ENCODE measurements at regions not wholly inside any gene's neighbourhood (a gene's known extent, or its start where the extent isn't known, plus 50 kb on each side); places are given as distances from the start of the nearest gene placed in this dataset.

DNA sequence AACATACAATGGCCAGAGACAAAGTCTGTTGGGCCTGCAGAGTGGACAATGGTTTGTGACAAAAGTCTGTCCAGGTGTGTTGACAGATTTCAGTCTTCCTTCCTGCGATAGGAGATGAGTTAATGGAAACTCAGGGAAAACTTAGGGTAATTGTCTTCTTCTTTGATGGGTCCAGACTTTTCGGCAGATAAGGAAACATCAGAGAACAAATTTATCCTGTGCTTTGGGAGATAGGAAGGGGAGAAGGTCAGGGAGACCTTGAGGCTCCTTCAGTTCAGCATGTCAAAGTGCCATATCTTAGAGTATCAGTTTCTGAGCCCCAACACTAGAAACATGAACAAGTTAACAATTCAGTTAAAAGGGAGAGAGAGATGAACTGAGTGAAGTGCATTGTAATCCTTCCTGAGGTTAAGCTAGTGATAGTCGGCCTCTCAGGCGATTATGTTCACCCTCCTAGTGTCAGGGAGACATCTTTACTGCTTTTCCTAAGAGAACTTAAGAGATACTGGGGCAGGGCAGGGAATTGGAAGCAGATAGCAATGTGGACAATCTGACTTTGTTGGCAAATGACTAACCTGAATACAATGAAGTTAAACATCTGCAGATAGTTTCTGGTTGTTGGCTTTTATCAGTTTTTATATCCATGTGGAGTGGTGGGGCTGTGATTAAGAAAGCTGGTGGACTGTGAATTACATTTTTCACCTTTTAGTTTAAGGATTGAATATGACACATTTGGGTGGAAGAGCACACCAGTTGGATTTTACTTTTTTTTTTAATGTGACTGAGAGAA, 248.8 kb upstream of the FN1 start:
- no peak for FAIRE-seq

DNA sequence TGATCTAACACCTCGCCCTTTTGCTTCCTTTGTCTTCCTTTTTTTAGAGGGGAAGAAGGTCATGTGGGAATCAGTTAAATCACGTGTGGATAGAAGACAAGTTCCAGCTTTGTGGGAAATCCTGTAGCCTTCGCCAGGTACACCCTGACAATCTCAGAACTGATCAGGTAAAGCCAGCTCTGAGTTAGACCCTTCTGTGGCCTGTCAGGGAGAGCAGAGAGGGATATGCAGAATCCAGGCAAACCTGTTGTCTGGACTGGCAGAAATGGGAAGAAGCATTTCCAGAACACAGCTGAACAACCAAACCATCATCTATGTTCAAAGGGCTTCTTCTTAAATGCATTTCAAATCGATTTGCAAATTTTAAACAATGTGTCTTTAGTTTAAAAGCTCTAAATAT, 247.4 kb upstream of the FN1 start:
- no peak for FAIRE-seq

DNA sequence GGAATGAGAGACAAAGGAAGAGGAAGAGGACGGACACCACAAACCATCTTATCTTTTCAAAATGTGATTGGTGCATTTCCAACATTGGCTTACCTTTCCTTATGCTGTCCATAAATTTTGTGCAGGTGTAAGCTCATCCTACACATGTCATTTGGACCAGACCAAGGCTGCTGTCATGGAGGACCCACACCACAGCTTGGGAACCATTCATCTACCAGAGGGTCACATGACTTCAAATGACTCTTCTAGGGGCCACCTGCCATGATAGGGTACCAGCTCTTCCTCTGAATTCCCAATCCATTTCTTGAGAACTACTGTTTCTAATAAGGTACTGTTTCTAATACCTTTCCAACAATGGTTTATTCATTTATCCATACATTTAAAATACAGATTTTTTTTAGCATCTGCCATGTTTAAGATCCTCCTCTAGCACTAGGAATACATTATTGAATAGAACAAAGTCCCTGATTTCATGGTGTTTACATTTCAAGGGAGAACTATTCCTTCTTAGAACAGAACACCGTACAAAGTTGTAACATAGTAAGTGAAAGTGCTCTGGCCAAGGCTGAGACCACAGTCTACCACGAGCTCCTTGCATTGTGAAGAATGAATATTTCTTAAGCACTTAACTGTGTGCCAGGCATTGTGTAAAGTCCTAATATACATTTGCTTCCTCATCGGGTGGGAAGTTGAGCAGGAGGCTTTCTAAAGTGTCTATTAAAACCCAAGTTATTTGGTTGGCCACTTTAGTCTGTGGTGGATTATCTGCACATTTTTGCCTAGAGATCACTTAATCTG, 246.1 kb upstream of the FN1 start:
- FAIRE-seq: no peak

DNA sequence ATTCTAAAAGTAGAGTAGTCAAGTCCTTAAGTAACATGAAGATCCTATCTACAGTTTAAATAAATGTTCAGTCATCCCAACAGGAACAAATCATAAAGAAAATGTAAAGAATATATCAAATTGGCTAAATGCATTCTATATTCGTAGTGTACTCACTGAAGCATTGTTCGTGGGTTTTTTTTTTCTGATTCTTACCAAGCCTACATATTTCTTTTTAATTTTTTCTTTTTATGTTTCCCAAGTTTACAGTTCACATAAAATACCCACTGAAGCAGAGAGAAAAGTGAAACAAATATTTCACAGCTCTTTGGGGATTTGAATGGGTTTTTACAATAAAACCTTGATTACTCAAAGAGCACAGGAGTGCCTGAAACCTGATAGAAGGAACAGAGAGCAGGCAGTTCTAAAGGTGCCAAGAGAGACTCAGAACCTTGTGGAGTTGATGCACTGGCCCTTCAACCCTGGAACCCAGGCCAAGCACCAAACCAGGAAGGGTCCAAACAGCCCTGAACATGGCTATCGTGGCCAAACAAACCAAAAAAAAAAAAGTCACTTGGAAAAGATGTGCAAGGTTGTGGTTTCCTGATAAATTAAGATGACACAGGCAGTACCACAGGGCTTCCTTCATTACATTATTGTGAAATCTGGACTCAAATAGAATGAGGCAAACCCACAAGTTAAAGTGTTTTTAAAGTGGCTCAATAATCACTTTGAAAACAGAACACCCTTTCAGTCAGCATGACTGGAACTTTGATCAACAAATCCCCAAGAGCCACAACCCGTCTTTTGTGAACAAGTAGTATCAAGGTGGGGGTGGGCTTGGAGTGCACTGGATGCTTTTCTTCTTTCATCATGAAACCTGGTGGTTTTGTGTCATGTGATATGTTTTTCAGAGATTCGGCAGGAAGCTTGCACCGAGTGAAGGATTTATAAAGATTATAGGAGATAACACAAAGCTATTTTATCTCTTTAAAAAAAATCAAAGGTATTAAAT, 245.0 kb upstream of the FN1 start:
- FAIRE-seq: no peak

DNA sequence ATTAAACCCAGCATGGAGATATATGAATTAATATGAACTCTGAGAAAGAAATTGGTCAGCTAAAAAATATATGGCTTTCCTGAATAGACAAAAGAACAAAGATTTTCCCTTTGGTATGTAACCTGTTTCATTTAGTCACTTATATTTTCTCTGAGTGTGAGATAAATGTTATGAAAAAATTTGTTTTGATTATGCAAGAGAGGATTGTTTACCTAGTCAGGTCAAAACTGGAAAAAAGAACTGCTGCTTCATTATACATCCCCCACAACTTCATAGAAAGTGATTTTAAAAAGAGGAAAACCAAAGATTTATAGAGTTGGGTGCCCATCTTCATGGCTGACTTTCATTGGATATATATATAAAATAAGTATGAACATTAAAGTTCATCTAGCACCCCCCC, 242.2 kb upstream of the FN1 start:
- no peak for FAIRE-seq

DNA sequence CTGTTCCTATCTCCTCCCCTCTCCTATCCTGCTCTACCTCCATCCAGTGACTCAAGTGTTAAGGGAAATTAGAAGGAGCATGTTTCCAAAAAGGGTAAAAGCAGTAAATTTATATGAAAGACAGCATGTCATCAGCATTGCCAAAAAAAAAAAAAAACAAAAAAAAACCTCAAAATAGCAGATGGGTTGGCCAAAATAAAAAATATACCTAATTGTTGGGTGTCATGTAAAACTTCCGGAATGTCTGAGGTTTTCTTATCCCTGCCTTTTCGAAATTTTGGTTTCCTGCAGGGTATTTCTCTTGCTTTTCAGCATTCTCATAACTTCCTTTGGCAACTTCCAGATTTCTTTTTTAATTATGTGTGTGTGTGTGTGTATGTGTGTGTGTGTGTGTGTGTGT, 241.6 kb upstream of the FN1 start:
- FAIRE-seq: no peak

DNA sequence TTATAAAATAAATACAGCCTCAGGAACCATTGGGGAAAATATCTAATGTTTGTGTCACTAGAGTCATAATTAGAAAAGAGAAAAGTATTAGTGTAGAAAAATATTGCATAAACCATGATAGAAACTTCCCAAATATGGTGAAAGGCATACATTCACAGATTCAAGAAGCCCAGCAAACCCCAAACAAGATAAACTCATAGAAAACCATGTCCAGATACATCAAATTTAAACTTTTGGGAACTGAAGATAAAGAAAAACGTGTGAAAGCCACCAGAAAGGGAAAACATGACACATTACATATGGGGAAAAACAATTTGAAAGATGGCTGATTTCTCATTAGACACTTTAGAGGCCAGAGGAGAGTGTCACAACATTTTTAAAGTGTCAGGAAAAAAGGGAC, 236.5 kb upstream of the FN1 start:
- FAIRE-seq: no peak

DNA sequence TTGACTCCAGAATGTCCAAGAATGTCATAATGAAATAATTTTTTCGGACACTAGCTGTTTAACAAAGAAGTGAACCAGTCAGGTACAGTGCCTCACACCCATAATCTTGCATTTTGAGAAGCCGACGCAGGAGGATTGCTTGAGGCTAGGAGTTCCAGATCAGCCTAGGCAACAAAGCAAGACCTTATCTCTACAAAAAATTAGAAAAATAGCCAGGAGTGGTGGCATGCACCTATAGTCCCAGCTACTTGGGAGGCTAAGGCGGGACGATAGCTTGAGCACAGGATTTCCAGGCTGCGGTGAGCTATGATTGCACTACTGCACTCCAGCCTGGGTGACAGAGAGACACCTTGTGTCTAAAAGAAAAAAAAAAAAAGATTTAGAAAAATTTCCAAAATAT, 235.8 kb upstream of the FN1 start:
- no peak for FAIRE-seq

DNA sequence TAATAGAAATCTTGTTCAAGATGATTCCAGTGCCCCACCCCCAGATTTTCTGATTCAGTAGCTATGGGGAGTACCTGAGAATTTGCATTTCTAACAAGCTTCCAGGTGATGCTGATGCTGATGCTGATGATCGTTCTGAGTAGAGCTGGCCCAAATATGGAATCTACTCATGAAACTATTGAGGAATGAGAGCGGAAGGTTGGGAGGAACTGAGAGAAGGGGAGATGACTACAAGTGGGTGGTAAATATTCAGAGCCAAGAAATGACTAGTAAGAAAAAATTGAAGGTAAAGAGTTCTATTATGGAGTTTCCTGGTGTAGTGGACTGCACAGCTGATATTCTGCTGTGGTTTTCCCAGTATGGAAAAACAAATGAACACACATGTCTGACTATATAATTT, 235.4 kb upstream of the FN1 start:
- no peak for FAIRE-seq

DNA sequence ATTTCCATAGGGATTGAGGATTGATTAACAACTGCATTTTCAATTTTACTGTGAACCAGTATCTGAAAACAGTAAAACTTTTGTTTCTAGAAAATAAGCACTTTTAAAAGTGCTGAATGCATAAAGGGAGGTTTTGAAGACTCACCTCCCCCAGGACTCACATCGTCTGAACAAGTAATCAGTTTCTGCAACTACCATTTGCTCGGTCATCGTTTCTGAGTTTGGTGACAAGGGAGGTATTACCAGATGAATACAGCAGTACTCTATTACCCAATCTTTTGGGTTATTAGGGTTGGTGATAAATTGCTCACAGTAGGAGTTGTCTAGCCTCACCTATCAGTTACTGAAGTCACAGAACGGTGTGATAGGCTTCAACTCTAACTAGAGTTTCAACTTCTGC, 234.5 kb upstream of the FN1 start:
- FAIRE-seq: no peak

DNA sequence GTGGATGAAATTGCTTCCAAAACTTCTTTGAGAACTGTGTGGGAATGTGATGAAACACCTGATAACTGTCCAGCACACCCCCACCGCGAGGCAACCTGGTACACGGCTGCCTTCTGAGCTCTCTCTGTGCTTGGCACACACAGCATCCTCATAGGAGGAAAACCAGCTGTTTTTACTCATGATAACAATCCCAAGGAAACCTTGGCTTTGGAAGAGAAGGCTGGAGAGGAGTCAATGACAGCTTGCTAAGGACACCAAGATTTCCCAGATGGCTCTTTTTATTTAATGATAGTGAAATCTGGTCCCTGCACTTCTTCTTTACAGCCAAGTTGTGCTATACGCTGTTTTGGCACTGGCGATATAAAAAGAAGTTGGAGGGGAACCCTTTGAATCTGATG, 232.5 kb upstream of the FN1 start:
- FAIRE-seq: no peak

DNA sequence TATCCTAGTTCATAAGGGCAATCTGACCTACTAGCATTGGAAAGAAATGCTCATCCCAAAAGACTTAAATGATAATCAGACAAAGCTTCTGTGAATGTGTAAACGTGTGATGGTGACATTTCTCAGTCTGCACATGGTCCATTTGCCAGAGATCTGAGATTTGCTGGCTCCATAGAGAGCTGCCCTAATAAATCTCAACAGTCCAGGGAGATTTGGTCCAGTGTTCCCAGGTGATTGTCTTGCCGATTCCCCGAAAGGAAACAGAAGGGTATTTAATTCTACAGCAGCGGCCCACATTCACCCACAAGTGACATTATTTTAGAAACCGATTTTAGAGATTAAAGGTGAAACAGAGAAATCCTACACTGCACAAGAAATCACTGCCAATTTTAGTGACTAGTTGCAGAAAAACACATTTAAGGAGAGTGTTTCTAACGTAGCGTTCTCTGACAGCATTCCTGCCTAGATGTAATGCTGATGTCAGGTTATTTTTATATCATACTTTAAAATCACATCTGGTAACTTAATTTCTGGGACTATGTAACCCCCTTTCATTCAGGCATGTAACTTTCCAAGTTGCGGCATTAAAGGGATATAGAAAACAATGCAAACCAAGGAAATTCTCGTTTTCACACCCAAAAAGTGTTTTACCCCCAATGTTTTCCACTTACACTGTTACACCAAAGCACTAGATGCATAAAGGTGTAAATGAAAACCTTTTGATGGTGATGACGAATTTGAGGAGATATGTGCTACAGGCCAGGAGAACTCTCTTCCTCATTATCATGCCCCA, 231.9 kb upstream of the FN1 start:
- FAIRE-seq: no peak

DNA sequence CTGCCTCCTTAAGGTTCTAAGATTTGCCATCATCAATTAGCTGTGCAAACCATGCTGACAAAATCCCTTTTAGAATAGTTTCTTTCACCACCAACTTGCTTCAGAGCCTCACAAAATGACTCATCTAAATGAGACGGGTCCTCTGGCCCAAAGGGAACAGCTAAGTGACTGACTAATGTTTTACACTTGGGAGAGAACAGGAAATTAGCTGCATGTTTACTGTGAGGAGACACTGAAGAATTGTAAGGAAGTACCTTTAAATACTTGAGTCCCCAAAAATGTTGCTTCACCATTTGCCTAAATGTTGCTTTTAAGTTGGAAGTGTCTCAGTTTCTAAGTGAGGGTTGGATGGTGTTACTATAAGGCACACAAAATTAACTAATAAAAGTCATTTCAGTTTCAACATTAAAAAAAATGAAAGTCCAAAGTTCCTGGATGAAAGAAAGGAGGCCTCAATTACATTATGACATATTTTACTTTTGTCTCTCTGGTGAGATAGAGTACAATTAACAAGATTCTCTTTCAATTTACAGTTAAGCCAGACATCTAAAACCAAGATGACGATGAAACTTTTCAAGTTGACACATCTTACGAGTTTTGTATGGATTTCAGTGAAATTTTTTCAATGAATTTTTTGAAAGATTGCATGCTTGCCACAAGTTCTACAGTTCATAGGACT, 229.1 kb upstream of the FN1 start:
- FAIRE-seq: no peak

DNA sequence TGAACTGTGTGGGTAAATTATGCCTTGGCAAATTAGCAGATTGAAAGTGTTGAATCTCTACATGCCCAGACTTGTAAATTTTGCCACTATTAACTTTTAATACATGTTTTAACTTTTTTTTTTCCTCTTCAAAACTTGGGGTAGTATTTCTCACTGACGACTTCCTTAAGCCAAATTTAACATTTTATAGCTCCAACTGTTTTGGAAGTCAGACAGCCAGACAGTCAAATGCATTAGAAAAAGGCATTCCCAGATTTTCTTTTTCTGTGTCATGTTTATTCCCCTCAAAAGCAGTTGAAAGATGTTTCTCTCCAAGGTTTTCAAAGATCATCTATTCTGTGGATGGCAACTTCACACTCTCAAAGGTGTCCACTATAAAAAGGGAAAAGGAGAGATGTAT, 226.8 kb upstream of the FN1 start:
- FAIRE-seq: no peak

DNA sequence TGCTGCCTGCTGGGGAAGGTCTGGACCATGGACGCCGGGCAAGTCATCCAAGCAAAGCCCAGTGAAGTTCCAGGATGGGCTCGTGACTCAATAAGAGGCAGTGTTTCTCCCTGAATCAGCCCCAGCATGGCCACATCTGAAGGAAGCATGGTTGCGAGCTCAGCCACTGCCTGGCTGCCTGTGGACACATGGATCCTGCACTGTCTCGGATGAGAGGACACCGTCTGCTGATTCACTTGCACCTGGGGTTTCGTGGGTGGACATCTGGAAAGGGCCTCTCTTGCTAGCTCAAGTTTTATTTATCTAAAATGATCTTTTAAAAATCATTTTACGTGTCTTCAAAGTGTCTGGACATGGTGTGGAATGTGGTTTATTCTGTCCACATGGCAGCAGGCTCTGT, 224.8 kb upstream of the FN1 start:
- FAIRE-seq: no peak

DNA sequence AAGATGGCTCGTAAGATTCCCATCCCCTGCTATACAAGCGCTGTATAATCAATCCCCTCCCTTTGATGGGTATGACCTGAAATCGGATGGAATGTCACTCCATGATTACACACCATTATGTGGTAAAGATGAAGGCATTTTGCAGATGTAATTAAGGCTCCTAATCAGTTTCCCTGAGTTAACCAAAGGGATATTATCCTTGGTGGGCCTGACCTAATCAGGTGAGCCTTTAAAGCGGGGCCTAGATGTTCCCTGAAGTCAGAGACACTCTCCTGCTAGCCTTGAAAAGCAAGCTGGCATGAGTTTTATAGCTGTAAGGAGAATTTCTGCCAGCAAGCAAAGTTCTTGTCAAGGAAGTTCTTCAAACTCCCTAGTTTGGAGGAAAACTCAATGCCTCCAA, 223.8 kb upstream of the FN1 start:
- FAIRE-seq: no peak

DNA sequence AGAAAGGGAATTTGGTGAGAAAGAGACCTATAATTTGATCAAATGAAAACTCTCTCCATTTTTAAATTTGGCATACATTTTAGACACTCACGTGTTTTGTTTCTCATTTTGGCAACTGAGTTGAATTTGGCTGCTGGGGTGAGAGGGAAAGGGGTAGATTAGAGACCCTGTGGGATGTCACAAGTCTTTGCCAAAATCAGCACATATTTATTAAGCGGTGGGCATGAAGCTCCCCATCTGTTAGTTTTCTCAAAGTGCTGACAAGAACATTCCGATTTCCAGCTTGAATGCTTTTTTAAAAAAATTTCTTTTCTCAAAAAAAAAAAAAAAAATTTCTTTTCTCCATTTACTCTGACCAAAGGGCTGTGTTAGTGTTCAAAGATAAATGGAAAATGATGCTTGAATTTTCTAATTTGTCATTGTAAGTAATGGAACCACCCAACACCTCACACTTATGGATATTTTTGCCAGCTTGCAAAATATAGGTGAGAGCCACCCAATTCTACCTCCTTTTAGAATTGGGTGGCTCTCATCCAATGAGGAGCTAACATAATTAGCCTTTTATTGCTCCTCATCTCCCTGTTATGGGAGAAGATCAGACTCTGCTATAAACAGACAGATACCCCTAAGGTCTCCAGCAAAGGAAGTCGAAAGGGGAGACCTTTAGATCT, 222.9 kb upstream of the FN1 start:
- FAIRE-seq: no peak

DNA sequence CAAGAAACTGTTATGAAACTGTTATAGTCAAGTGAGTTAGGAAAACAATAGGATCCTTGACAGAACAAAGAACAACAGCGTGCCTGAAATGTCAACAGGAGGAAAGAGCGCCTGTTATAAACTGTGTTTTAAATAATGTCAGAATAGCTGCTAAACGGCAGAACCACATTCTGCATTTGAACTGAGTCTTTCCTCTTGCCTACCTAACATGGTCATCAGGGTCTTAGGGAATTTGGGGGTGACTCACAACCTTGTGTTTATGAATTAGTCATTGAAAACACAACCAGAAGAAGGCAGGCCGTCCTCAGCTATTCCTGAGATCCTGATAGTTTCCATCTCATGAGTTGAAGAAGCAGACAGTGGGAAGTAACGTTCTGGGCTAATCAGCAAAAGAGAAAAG, 222.0 kb upstream of the FN1 start:
- FAIRE-seq: no peak

DNA sequence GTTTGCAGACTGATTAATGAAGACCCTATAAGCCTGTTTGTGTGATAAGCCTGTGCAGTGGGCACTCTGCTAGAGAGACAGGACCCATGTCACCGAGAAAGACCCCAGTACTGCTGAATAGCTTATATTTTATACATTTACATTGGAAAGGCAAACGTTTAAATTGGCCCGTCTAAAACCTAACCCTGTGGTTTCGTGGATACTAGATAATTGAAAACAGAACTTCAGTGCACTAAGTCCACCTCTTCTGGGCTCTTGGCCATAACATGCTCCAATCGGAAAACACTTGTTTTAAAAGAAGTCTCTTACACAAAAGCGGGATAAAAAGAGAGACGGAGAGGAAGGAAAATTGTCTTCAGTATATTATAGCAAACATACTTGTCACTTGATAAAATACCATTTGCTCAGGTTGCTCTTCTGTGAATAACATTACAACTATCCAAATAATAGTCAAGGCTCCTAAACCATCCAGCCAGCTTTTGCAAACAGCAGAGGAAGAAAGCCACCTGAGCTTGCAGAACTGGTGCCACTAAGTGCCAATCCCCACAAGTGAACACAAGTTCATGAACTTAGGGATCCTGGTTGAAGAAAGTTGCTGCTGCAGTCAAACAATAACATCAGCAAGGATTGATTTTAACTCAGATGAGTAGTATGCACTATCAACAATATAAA, 218.4 kb upstream of the FN1 start:
- no peak for FAIRE-seq

DNA sequence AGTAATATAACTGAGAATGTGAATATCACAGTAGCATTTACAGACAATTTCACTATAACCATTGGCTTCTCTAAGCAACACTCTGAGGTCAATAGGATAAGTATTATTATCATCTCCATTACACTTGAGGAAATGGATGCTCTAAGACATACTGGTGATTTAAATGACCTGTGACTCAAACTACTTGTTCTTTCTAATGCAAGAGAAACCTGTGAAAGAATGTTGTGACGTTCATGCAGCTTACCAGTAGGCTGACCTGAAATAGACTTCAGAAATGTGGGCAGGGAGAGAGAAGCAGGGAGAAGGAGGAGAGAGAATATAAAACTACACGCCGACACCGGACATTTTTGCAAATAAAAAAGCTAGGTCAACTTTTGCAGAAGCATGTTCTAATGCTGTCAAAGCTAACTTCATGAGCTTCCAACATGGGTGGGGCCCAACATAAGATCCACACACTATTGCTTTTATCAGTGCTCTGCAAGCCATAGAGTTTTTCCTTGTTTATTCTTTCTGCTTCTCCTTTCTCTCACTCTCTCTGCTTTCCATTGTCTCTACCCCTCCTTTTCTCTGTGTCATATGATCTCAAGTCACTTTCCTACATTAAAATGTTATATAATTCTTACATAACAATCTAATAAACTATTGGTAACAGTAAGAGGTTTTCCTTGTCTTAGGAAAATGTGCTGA, 217.6 kb upstream of the FN1 start:
- FAIRE-seq: no peak
